PC-9 (cell line): ENCODE measurements at regions not wholly inside any gene's neighbourhood (a gene's known extent, or its start where the extent isn't known, plus 50 kb on each side); places are given as distances from the start of the nearest gene placed in this dataset.

Source experiments
- BruUV-seq: library from RNA; stranded (reverse); fragments of 400-500 nt; replicated peaks from 2 replicates; lab custom pipeline; 2021; lab: Mats Ljungman, UMichigan
- CTCF ChIA-PET: fragments of 300-600 bp; sonication (Branson Sonifier 250); formaldehyde crosslinking; loops from one replicate; lab custom pipeline; 2022; ENCODE audit warnings: antibody characterized with exemption; lab: Charles Lee
- POLR2A ChIA-PET: fragments of 300-600 bp; sonication (Branson Sonifier 250); formaldehyde crosslinking; loops from one replicate; lab custom pipeline; 2022; ENCODE audit warnings: antibody characterized with exemption; ENCODE audit not compliant: unreplicated experiment; lab: Charles Lee
- DNase-seq, 2 experiments: peaks; one replicate each; pipeline versions ENCODE4 v3.0.0 to v3.0.0-alpha.2; 2015 to 2022; ENCODE audit warnings: mixed read lengths in 1 of 2
- H2AFZ ChIP-seq: fragments of 200-600 bp; sonication (generic); 2 replicates; pipeline ENCODE4 v1.8.1; 2017; ENCODE audit warnings: antibody characterized with exemption
- H3F3A ChIP-seq: fragments of 200-600 bp; sonication (generic); 2 replicates; pipeline ENCODE4 v1.8.1; 2017; ENCODE audit warnings: antibody characterized with exemption, mild to moderate bottlenecking, low read depth; ENCODE audit not compliant: insufficient read depth
- H3K27ac ChIP-seq: fragments of 200-600 bp; sonication (generic); 2 replicates; pipeline ENCODE4 v1.6.1; 2016; ENCODE audit warnings: mixed run types
- H3K27me3 ChIP-seq: fragments of 200-600 bp; sonication (generic); 2 replicates; pipeline ENCODE4 v1.6.1; 2016; ENCODE audit warnings: low read depth, mixed run types; ENCODE audit not compliant: insufficient read depth
- H3K36me3 ChIP-seq: fragments of 200-600 bp; sonication (generic); 2 replicates; pipeline ENCODE4 v1.6.1; 2016; ENCODE audit warnings: low read depth, mixed run types
- H3K4me1 ChIP-seq: fragments of 200-600 bp; sonication (generic); replicated peaks from 2 replicates; pipeline ENCODE4 v1.6.1; 2016; ENCODE audit warnings: mixed run types; ENCODE audit not compliant: insufficient read depth
- H3K4me2 ChIP-seq: fragments of 200-600 bp; sonication (generic); 2 replicates; pipeline ENCODE4 v1.6.1; 2017; ENCODE audit warnings: mixed run types
- H3K4me3 ChIP-seq: fragments of 200-600 bp; sonication (generic); 2 replicates; pipeline ENCODE4 v1.6.1; 2016; ENCODE audit warnings: mixed run types
- H3K79me2 ChIP-seq: fragments of 200-600 bp; sonication (generic); 2 replicates; pipeline ENCODE4 v1.6.1; 2017; ENCODE audit warnings: low read depth, mixed run types
- H3K9me2 ChIP-seq: fragments of 200-600 bp; sonication (generic); 2 replicates; pipeline ENCODE4 v1.8.1; 2017; ENCODE audit warnings: mild to moderate bottlenecking; ENCODE audit not compliant: insufficient read depth
- H3K9me3 ChIP-seq: fragments of 200-600 bp; sonication (generic); 2 replicates; pipeline ENCODE4 v1.8.1; 2016; ENCODE audit warnings: low read depth; ENCODE audit not compliant: insufficient read depth
- H4K20me1 ChIP-seq: fragments of 200-600 bp; sonication (generic); 2 replicates; pipeline ENCODE4 v1.8.1; 2017; ENCODE audit not compliant: insufficient read depth
- CTCF ChIP-seq: fragments of 200-600 bp; sonication (generic); conservative IDR thresholded peaks from 2 replicates; pipeline ENCODE4 v1.6.1; 2017; ENCODE audit warnings: mixed run types, antibody characterized with exemption, mild to moderate bottlenecking, moderate library complexity
- EZH2 ChIP-seq: fragments of 200-600 bp; sonication (generic); IDR thresholded peaks from 2 replicates; pipeline ENCODE4 v1.8.0; 2017; ENCODE audit warnings: antibody characterized with exemption, low read depth
- intact Hi-C: fragments of 100-400 bp; cut with micrococcal nuclease; formaldehyde crosslinking; loops from one replicate; pipeline ENCODE4 v1.10.0; 2022; ENCODE audit not compliant: unreplicated experiment

- no peaks in the 10 kb centered on the region for H3K79me2 ChIP-seq
- no peak for TF ChIP-seq EZH2
- no peak for TF ChIP-seq CTCF
- no peak overlapping the region for H3K27ac ChIP-seq
- H3K36me3 ChIP-seq: no peaks in the 10 kb centered on the region
- H3K9me3 ChIP-seq: no peaks in the 10 kb centered on the region
- no peaks in the 10 kb centered on the region for H3K9me2 ChIP-seq
- H2AFZ ChIP-seq: no peak overlapping the region
- H3K4me3 ChIP-seq: no peak overlapping the region
- ChIA-PET CTCF (no interaction called here), POLR2A (no interaction called here)
- H3K27me3 ChIP-seq: peaks cover 8% of the 10 kb centered on the region
- no peak for DNase-seq
- no peaks in the 10 kb centered on the region for H4K20me1 ChIP-seq
- H3K4me2 ChIP-seq: no peak overlapping the region
- peaks cover 6% of the 10 kb centered on the region; the same call in 1 of the 2 replicates for H3F3A ChIP-seq
- BruUV-seq: no TSS peak
- intact Hi-C loops: no loop called here
- peaks cover 11% of the 10 kb centered on the region for H3K4me1 ChIP-seq
These were observed 197.5 kb downstream of the EMX2 start for GRCh38 chr10:117740088-117740487.

GRCh38 chr10:117740691-117741222 is 198.2 kb downstream of the EMX2 start:
- H3K27me3 ChIP-seq: peaks cover 8% of the 10 kb centered on the region
- H3K36me3 ChIP-seq: no peaks in the 10 kb centered on the region
- peaks cover 8% of the 10 kb centered on the region for H3K4me1 ChIP-seq
- ChIA-PET CTCF (no interaction called here), POLR2A (no interaction called here)
- no peaks in the 10 kb centered on the region for H4K20me1 ChIP-seq
- no peak overlapping the region for H3K27ac ChIP-seq
- no peak overlapping the region for H2AFZ ChIP-seq
- intact Hi-C loops: no loop called here
- H3K4me2 ChIP-seq: no peak overlapping the region
- peaks cover 6% of the 10 kb centered on the region; the same call in 1 of the 2 replicates for H3F3A ChIP-seq
- TF ChIP-seq CTCF: no peak
- TF ChIP-seq EZH2: no peak
- H3K9me2 ChIP-seq: no peaks in the 10 kb centered on the region
- H3K4me3 ChIP-seq: no peak overlapping the region
- DNase-seq: no peak
- no peaks in the 10 kb centered on the region for H3K79me2 ChIP-seq
- BruUV-seq: no TSS peak
- H3K9me3 ChIP-seq: no peaks in the 10 kb centered on the region

GRCh38 chr10:117741524-117741923 is 199.0 kb downstream of the EMX2 start:
- Histone ChIP-seq H3K9me3 (no peaks in the 10 kb centered on the region), H3K9me2 (no peaks in the 10 kb centered on the region), H3K36me3 (no peaks in the 10 kb centered on the region), H3K4me2 (no peak overlapping the region), H2AFZ (no peak overlapping the region), H3K4me3 (no peak overlapping the region), H3K27me3 (peaks cover 8% of the 10 kb centered on the region), H3K27ac (no peak overlapping the region), H3K4me1 (peaks cover under 1% of the 10 kb centered on the region; the same call in 1 of the 2 replicates), H3F3A (no peaks in the 10 kb centered on the region), H4K20me1 (no peaks in the 10 kb centered on the region), H3K79me2 (no peaks in the 10 kb centered on the region)
- no TSS peak for BruUV-seq
- POLR2A ChIA-PET: no interaction called here
- TF ChIP-seq CTCF (no peak), EZH2 (no peak)
- intact Hi-C loops: no loop called here
- CTCF ChIA-PET: no interaction called here
- no peak for DNase-seq
